HL-60 (cell line): ENCODE measurements at regions not wholly inside any gene's neighbourhood (a gene's known extent, or its start where the extent isn't known, plus 50 kb on each side); places are given as distances from the start of the nearest gene placed in this dataset.

Source experiments
- DNase-seq, 2 experiments: peaks; one replicate each; pipeline ENCODE4 v3.0.0-alpha.2; 2010 to 2020; ENCODE audit warnings: low read depth in 1 of 2, low spot score in 1 of 2
- H3K27ac ChIP-seq: fragments of 250-450 bp; sonication (Bioruptor Pico); replicated peaks from 2 replicates; pipeline ENCODE4 v1.5.1; 2020; ENCODE audit warnings: mild to moderate bottlenecking, moderate library complexity
- H3K27me3 ChIP-seq: fragments of 250-450 bp; sonication (Bioruptor Pico); 2 replicates; pipeline ENCODE4 v1.5.1; 2021; ENCODE audit warnings: mild to moderate bottlenecking, moderate library complexity; ENCODE audit not compliant: insufficient read depth, poor library complexity, severe bottlenecking
- H3K4me3 ChIP-seq: replicated peaks from 2 replicates; pipeline ENCODE4 v1.5.1; 2011; ENCODE audit warnings: mild to moderate bottlenecking, control low read depth, low read length; ENCODE audit not compliant: insufficient read depth
- GABPA ChIP-seq: IDR thresholded peaks from 2 replicates; pipeline ENCODE4 v1.6.1; 2012; ENCODE audit warnings: low read depth
- POLR2AphosphoS5 ChIP-seq: IDR thresholded peaks from 2 replicates; pipeline ENCODE4 v1.6.1; 2012; ENCODE audit warnings: low read depth
- SPI1 ChIP-seq: IDR thresholded peaks from 2 replicates; pipeline ENCODE4 v1.6.1; 2012; ENCODE audit warnings: low read depth, mild to moderate bottlenecking, borderline replicate concordance
- TF ChIP-seq, protein P1 (sequence below): IDR thresholded peaks from 2 replicates; pipeline ENCODE4 v1.6.1; 2012; ENCODE audit warnings: low read depth; ENCODE audit not compliant: insufficient replicate concordance
- TF ChIP-seq, protein P2 (sequence below): IDR thresholded peaks from one replicate; pipeline ENCODE4 v1.5.1; 2011; ENCODE audit warnings: low read length, control low read depth, inconsistent platforms; ENCODE audit not compliant: insufficient read depth

DNA sequence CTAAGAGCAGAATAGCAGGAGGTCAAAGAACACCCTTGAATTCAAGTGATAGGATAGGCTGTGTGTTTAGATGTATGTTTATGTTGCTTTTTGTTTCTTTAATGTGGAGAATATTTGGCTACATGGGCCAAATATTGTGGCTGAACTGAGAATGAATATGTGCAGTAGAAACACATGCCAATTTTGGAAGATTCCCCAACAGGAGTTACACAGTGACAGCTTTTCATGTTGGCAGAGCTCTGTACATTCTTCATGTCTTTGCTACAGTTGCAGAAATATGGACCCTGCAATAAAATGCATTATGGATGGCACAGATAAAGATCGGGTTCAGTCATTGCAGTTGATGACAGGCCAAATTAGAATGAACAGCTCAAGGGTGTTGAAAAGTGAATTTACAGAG, 82.8 kb upstream of the SLC4A4 start:
- H3K4me3 ChIP-seq, result no peak overlapping the region

DNA sequence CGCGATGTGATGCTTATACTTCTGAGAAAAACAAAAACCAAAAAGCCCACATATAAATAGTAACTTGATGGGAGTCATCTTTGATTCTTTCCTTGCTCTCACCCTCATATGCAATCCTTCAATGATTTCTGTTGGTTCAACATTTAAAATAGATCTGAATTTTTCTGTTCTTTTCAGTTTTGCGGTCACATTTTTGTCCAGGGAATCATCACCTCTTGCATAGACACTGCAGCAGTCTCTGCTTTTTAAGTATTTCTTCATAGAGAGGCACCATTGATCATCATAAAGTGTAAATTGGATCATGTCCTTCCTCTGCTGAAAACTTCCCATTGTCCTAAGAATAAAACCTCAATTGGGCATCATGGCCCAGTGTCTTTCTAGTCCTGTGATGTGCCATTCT, 81.1 kb upstream of the SLC4A4 start:
- Histone ChIP-seq H3K4me3 (no peak overlapping the region), H3K27me3 (peaks cover 2% of the 10 kb centered on the region), H3K27ac (no peak overlapping the region)
- TF ChIP-seq SPI1 (no peak), POLR2AphosphoS5 (no peak), GABPA (no peak)
- TF ChIP-seq, protein P1, sequence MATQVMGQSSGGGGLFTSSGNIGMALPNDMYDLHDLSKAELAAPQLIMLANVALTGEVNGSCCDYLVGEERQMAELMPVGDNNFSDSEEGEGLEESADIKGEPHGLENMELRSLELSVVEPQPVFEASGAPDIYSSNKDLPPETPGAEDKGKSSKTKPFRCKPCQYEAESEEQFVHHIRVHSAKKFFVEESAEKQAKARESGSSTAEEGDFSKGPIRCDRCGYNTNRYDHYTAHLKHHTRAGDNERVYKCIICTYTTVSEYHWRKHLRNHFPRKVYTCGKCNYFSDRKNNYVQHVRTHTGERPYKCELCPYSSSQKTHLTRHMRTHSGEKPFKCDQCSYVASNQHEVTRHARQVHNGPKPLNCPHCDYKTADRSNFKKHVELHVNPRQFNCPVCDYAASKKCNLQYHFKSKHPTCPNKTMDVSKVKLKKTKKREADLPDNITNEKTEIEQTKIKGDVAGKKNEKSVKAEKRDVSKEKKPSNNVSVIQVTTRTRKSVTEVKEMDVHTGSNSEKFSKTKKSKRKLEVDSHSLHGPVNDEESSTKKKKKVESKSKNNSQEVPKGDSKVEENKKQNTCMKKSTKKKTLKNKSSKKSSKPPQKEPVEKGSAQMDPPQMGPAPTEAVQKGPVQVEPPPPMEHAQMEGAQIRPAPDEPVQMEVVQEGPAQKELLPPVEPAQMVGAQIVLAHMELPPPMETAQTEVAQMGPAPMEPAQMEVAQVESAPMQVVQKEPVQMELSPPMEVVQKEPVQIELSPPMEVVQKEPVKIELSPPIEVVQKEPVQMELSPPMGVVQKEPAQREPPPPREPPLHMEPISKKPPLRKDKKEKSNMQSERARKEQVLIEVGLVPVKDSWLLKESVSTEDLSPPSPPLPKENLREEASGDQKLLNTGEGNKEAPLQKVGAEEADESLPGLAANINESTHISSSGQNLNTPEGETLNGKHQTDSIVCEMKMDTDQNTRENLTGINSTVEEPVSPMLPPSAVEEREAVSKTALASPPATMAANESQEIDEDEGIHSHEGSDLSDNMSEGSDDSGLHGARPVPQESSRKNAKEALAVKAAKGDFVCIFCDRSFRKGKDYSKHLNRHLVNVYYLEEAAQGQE, result no peak
- TF ChIP-seq, protein P2, sequence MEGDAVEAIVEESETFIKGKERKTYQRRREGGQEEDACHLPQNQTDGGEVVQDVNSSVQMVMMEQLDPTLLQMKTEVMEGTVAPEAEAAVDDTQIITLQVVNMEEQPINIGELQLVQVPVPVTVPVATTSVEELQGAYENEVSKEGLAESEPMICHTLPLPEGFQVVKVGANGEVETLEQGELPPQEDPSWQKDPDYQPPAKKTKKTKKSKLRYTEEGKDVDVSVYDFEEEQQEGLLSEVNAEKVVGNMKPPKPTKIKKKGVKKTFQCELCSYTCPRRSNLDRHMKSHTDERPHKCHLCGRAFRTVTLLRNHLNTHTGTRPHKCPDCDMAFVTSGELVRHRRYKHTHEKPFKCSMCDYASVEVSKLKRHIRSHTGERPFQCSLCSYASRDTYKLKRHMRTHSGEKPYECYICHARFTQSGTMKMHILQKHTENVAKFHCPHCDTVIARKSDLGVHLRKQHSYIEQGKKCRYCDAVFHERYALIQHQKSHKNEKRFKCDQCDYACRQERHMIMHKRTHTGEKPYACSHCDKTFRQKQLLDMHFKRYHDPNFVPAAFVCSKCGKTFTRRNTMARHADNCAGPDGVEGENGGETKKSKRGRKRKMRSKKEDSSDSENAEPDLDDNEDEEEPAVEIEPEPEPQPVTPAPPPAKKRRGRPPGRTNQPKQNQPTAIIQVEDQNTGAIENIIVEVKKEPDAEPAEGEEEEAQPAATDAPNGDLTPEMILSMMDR, result no peak
- no peak for DNase-seq

More for the DNA sequence above, 82.8 kb upstream of the SLC4A4 start:
- peaks cover 2% of the 10 kb centered on the region for H3K27me3 ChIP-seq
- H3K27ac ChIP-seq, result no peak overlapping the region
- TF ChIP-seq GABPA, result no peak
- TF ChIP-seq, protein P1, result no peak
- no peak for TF ChIP-seq SPI1
- TF ChIP-seq, protein P2, result no peak
- TF ChIP-seq POLR2AphosphoS5, result no peak
- DNase-seq, result no peak

DNA sequence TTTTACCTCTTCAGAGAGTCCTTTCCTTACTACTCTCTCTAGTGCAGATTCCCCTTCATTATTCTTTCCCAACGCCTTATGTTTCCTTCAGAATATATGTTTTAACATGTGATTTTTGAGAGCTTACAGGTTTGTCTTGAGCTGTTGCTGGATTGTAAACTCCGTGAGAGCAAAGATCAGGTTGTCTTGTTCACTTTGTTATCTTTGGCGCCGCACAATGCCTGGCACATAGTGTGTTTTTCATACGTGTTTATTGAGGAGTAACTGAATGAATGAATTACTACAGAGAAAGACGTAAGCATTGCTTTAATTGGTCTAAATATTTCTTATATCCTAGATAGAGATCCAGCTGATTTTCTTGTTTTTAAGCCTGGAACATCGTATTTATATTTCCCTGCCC, 80.5 kb upstream of the SLC4A4 start:
- no peak overlapping the region for H3K4me3 ChIP-seq
- peaks cover 2% of the 10 kb centered on the region for H3K27me3 ChIP-seq
- TF ChIP-seq GABPA, result no peak
- TF ChIP-seq POLR2AphosphoS5, result no peak
- TF ChIP-seq SPI1, result no peak
- TF ChIP-seq, protein P2, result no peak
- TF ChIP-seq, protein P1, result no peak
- DNase-seq, result no peak
- H3K27ac ChIP-seq, result no peak overlapping the region
